T-helper 2 cell (primary cell): ENCODE measurements at regions not wholly inside any gene's neighbourhood (a gene's known extent, or its start where the extent isn't known, plus 50 kb on each side); places are given as distances from the start of the nearest gene placed in this dataset.

Source experiments
- DNase-seq, 5 experiments: peaks; one replicate each; pipeline versions ENCODE4 v3.0.0 to v3.0.0-alpha.2; 2012 to 2022

DNA sequence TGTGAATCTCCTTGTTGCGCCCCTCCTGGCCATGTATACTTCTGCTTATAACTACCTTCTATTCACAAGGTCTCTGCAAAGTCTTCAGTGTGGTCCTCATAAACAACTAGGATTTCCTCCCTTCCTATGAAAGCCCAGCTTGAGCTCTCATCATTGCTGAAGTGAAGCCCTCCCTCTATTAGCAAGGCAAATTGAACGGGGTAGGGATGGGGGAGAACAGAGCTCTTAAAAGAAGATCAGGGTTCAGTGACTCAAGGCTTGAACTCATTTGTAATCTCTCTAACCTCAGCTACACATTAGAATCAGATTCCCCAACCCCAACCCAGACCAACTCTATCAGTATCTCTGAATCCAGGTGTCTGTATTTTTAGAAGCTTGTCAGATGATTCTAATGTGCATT is 88.3 kb upstream of the ST8SIA2 start:
- DNase-seq: no peak

DNA sequence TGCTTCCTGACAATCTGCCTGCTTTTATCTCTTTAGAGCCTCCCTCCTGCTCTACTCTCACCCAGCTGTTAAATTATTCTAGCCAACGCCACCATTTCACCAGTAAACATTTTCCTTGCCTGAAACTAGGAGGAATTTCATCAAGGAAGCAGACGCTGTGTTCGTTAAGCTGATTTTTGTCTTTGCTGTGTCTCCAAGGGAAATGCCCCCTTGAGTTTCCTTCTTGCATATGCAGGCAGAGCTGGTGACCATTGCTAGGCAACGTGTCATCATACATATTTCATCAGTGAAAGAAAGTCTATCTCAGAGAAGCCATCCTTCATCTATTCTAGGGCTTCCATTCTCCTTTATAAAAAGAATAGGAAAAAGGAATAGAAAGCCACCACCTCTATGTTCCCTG is 87.0 kb upstream of the ST8SIA2 start:
- DNase-seq: no peak

DNA sequence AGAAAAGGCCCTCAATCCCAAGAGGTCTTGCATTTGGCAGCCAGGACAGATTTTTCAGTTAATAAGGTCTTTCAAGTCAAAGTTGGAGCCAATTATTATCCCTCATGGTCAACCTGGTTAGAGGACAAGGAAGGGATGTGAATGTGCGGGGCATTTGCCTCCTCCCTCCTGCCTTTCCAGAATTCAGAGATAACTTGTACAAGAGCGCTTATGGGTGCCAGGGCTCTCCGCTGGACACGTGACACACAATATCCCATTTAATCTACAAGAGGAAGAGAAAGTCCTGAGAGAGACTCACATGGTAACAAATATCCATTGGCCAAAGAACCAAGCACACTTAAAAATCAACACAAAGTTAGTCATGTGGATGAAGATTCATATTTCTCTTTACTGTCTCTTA is 78.5 kb upstream of the ST8SIA2 start:
- no peak for DNase-seq

DNA sequence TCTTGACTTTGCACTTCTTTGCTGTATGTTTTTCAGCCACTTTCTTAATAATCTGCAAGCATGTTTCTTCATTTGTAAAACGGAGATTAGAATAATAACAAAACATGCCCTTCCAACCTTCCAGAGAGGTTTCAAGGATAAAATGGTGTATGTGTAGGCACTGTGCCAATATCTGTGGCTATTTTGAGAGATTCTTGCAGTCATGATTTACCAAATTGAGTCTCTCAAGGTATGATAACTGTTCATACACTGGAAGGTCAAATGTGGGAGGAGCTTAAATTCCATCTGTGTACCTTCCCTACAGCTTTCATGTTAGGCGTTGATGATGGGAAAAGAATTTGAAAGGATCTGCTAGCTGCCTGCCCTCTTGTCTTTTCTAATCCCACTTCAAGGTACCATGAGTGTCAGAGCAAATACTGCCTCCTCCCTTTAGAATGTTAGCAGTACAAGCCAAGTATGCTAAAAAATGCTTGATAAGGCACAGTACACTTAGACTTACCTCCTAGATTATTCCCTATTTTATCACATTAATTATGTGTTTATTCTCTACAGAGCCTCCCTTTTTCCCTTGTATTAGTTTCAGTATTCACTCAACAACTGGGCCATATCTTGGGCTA is 78.0 kb upstream of the ST8SIA2 start:
- DNase-seq: no peak

DNA sequence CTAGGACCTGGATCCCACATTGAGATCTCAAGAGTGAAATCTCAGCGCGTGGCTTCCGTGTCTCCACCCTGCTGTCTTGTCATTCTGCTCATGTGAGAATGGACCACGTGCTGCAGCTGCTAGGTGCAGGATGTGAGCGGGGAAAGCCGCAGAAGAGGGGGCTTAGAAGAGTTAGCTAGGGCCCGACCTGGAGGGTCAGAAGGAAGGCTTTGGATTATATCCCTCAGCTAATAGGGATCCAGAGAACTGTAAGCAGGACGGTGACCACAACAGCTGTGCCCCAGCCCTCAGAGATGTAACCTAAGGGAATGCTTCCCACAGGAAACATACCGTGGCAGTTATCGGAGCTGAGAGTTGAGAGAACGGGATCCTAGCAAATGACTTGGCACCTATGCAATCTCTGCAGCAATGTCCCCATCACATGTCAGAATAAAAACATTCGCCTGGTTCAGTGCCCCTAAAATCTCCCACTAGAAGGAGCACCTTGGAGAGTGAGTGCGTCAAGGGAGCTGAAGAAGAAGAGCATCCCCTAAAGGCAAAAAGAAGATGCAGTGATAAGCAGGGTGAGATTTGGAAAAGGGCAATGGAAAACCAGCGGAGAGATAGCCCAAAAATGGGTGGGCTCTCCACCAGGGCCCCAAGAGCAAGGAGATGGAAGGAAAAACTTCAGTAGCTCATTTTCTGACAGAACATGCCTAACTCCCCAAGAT is 76.9 kb upstream of the ST8SIA2 start:
- no peak for DNase-seq

DNA sequence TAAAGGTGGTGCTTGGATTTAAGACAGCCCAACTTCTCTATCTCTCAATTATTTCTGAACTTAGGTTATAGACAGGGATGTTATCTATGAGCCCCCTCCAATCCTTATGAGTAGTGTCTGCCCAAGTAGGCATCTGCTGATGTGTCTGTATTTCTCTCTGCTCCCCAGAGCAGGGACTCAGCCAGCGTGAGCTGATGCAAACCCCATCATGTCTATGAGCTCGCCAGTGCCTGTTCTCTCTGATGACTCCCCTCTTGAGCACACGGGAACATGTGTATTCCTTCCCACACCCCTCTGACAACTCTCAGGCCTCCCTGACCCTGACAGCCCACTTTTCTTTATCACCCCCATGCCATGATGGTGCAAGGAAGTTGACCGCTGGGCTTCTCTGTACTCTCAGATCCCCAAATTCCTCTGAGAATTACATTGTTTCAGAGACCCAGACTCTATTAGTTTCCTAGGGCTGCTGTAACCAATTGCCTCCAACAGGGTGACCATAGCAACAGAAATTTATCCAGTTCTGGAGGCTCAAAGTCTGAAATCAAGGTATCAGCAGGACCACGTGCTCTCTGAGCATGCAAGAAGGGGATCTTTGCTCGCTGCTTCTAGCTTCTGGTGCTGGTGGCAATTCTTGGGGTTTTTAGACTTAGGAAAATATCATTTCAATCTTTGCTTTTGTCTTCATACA is 73.5 kb upstream of the ST8SIA2 start:
- no peak for DNase-seq

DNA sequence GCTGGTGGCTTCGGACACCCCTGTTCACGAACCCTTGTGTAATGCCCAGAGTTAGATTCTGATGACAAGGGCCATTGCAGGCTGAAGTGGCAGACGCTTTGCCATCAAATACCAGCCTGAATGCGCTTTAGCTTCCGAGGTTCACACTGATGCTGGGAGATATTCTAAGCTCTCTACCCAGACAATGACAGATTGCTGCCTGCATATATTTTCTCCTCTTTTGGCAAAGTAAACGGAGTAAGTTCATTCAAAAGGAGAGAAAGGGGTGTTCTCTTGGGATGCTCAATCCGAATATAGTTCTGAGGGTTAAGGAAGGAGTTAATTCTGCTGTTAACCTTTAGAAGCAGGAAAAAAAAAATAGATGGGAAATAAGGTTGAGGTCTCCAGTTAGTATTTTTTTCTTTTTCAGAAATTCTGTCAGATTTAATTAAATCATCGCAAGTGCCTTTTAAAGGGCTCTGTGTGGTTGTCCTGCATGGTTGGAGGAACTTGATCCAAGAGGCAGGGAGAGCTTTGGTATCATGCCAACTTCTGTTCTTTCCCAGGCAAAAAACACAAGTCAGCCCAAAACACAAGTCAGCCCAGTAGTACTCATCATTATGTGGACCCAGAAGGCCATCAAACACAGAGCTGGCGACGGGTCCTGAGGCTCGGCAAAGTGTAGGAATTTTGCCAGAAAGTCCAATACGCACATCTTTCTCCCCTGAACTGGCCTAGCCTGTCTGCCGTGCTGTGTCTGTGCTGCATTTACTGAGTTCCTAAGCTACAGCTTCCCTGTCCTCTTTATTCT is 70.9 kb upstream of the ST8SIA2 start:
- no peak for DNase-seq

DNA sequence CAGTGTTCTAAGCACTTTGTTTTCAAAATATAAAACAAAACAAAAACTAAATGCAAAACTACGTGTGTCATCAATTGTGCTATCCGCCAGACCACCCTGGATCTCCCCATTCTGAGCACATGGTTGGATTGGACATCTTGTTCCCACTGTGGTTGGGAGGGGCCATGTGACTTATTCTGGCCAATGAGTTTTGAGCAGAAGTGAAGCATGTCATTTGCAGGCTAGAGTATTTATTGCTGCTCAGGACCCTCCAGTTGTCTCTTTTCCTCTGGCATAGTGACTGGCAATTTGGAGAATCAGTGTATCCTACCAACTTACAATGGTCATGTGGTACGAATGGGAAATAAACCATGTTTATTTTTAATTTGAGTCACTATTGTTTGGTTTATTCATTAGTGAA is 70.2 kb upstream of the ST8SIA2 start:
- no peak for DNase-seq

DNA sequence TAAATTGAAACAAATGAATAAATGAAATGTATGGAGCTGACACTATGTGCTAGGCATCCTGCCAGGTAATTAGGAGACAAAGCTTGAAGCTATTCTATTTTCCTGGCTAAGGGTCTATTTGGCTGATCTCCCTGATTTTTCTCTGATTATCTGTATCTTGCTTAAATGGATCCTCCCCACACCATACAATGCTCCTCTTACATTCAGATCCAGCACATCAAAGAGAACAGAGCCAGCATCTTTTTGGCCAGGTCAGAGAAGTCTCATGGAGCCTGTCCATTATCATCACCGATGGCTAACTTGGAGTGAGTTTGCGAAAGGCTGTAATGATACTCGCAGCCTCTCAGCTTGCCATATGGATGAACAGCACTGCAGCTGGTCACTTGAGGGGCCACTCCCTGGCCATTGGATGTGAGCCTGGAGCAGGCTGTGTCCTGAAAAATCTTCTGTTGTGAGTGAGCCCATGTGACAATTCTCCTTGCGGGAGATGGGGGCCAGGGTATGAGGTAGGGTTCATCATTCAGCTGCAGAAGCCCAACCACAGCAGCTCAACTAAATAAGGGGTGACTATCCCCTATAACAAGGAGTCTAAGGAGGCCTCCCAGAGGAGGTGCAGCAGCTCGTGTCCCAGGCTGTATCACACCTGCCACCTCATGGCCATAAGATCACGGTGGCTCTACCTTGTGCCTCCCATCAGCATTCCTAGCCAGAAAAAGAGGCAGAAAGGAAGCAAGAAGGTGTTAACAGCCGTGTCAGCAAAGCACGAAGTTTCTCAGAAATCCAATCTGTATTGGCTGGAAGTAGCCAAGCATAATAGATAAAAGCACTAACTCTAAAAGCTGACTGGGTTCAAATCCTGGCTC is 69.3 kb upstream of the ST8SIA2 start:
- no peak for DNase-seq

DNA sequence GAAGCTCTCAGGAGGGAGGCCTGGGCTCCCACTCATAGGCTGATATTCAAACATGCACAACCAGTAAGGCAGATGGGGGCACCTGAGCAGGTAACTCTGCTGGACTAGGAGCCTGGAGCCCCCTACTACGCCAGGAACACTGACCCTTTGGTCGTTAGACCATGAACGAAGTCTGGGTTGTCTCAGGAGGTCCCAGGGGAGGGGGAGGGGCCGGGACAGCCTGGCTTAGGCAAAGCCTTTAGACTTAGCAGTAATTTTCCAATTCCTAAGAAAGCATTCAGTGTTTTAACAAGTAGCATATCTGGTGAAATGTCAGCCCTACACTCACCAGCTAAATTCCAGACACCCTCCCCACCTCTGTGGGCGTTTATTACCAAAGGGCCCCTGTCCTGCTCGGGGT is 67.4 kb upstream of the ST8SIA2 start:
- DNase-seq: no peak

DNA sequence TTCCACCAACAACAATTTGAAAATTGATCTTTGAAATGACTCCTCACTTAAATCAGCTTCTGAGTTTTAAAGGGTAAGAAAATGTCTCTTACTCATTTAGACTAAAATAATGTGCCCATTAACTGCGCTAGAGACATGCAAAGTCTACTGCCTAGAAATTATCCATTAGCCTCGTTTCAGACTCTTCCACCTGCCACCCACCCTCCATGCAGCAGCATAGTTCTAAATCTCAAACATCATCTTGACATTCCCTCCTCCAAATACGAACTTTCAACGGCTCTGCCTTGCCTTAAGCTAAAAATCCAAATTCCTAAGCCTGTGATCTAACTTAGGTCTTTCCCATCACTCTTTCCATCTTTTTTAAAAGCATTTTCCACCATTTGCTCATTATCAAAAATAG is 66.6 kb upstream of the ST8SIA2 start:
- no peak for DNase-seq

DNA sequence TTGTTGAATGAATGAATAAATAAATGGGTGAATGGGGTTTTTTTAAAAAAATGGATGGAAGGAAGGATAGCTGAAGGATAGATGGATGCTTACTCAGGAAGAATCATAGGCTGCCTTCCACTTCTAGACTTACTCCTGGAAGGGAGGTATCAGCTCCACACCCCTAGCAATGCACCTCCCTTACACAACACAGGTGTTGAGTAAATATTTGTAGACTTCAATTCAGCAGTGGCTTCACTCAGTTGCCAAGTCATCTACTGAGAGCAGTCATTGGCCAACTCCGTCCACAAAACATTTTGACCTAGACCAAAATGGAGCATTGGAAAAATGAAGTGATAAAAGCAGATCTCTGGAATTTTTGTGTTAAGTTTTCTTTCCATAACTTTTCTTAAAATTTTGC is 65.5 kb upstream of the ST8SIA2 start:
- no peak for DNase-seq

DNA sequence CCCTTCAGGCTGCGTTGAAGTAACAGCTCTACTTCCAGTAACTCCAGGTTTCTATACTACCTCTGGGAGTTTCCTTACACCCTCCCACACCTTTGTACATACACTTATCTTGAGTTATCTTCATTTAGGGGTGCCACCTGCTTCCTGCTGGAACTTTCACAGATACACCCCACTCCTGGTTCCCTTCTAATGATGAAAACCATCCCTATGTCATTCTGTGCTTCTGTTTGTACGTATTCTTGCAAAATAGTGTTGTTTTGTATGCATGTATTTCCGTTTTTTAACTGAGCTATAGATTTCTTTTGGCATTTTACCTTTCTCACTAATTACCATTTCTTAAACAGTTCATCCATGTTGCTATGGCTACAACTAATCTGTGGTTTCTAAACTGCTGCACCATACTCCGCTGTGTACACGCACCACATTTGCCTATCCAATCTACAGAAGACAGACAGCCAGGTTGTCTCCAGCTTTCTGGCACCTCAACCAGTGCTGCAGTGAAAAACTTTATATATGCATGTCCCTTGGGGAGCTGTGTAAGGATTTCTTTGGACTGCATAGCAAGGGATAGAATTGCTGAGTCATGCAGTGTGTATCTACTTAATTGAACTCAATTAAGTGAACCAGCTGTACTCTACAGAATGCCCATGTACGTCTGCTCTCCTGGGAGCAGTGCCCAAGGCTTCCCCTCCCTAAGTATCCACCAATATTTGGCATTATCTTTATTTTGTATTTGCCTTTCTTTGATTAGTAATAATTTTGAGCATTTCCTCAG is 61.4 kb upstream of the ST8SIA2 start:
- DNase-seq: no peak

DNA sequence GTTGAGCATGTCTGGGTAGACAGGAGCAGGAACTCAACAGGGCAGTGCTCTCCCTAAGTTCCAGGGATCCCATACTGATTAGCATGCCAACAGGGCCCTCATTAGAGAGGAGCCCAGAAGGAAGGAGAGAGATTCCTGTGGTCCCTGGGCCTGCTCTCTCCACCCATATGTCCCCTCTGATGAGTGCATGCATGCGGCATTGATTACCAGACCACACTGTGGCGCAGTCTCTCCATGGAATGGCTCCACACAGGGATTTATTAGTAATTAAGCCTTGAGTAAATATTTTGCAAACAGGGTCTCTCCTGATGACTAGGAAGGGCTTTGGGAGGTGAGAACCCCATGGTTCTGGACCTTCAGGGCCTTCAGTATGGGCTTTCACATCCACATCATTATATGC is 60.0 kb upstream of the ST8SIA2 start:
- no peak for DNase-seq

DNA sequence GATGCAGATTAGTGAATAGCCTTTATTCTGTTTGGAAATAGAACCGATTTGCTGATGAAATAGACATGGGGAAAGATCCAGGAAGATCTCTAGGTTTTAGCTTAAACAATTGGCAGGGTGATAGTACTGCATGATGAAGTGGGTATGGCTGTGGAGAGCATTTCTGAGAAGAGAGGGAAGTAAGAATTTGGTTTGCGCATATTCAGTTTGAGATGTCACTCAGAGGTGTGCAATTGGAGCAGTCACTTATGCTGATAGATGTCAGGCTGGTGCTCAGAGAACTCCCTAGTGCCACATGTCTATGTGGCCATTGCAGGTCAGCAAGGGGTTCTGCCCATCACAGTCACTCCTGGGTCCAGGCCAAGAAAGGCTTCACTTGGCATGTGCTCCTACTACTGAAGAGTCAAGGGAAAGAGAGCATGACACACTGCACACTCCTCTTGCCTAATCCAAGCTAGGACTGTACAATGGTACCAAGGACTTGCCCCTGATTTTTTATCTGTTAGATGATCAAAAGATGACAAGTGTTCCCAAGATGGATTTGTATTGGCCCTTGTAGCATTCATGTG is 57.2 kb upstream of the ST8SIA2 start:
- no peak for DNase-seq

DNA sequence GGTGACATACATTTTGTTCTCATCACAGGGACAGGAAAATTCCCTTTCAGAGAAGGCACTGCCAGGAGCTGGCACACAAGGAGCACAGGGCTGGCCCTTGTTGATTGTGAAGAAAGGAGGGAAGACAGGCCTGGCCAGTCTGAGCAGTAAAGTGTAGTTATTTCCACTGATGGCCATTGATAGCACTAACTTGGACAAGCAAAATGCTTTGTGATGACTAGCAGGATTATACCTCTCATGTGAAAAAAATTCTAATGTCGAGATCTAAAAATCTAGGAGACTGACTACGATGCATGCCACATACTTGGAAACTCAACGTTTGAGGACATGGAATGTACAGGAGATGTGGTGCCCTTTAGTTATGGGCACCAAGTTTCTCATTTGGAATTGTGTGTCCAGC is 54.3 kb upstream of the ST8SIA2 start:
- DNase-seq: no peak
